ENCODE measurements at regions not wholly inside any gene's neighbourhood (a gene's known extent, or its start where the extent isn't known, plus 50 kb on each side); places are given as distances from the start of the nearest gene placed in this dataset.
"Not testable (repeated sequence)": the region's sequence is repeated elsewhere in the genome, so short reads cannot be mapped to it uniquely, and the experiment has no call there.

DNA sequence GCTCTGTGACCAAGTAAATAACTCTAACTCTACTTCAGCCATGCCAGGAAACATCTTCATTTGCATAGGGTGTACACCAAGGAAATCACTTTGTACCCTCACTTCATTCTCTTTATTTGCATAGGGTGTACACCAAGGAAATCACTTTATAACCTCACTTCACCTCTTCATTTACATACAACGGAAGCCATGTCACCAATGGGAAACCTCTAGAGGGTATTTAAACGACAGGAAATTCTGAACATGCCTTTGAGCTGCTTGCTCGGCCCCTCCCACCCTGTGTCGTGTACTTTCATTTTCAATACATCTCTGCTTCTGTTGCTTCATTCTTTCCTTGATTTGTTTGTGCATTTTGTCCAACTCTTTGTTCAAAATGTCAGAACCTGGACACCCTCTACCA, 848.1 kb upstream of the FRG1 start:
- DNase-seq (ENCODE audit: low spot score): no peak

DNA sequence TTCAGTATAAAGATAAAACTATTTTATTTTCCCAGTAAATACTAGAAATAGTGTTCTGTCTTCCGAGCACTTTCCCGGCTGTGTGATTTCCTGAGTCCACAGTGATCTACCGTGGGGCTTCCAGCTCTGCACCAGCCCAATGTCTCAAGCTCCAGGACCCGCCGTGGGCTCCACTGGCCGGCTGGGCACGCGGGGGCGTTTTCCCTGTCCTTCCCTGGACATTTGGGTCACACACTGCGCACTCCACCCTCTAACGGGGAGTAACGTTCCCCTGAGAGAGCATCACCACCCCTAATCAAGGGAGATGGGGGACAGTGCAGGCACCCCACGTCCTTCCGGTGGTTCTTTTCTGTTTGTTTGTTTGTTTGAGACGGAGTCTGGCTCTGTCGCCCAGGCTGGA, 844.6 kb upstream of the FRG1 start:
- no peak for DNase-seq (ENCODE audit: low spot score)

DNA sequence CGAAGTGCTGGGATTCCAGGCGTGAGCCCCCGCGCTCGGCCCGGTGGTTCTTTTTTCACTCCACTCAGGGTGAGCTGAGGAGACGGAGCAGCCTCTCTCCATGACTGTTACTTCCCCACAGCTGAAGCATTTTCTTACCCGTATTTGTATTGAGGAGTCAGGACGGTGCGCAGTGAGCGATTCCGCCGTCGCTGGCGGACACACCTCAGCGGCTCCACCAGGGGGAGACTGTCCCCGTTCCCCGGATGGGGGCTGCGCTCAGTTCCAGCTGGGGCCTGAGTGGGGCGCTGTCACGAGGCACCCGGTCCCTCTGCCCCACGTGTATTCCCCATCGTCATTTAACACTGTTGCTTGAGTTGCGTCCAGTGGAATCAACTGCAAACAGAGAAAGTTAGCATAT, 844.0 kb upstream of the FRG1 start:
- DNase-seq (ENCODE audit: low spot score): no peak

DNA sequence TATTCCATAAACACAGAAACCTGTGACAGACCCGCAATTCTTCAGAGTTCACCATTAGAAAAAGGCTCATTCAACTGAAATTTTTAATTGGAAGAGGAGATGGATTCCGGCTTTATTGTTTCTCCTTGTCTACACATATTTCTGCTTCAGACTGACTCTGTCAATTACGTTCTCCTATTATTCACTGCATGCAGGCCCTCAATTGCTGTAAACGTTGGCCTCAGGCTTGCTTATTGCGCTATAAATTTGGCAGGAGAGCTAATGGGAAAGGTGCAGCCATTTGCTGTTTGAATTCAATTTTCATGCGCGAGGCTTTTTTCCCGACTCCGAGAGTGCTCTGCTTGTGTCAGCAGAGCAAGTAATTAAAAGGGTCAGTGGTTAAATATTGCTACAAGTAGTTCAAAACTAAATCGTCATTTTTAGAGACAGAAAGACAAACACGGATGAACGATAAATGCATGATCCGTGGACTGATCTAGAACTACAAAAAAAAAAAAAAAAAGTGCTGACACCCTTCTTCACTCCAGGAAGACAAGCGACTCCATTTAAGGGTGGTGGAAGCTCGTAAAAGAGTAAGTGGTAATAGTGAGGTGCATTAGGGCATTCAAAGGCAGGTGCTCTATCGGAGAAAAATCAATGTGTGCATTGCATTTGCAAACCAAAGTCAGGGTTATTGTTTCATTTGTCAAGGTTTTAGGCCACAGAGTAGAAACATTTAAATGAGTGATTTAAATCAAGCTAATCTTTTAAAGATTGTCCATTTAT, 841.6 kb upstream of the FRG1 start:
- DNase-seq (ENCODE audit: low spot score): no peak

DNA sequence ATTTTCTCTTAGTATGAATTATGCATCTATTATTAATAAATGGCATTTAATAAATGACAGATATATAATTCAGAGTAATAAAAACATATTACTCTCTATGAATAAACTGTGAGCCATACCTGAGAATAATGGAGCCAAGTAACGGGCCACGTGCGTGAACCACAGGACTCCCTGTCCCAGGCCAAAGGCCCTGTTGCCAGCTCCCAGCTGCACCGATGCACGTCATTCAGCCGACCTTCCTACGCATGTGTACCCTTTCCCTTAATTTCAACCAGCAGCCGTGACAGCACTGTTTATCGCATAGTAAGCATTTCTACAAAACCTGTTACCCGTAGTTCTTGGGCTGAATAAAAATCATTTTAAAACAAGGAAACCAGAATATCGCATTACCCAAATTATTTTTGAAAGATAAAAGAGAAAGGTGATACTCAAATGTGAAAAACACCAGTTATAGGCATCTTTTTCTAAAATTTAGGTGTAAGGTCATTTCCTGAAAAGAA, 827.2 kb upstream of the FRG1 start:
- DNase-seq (ENCODE audit: low spot score): no peak

DNA sequence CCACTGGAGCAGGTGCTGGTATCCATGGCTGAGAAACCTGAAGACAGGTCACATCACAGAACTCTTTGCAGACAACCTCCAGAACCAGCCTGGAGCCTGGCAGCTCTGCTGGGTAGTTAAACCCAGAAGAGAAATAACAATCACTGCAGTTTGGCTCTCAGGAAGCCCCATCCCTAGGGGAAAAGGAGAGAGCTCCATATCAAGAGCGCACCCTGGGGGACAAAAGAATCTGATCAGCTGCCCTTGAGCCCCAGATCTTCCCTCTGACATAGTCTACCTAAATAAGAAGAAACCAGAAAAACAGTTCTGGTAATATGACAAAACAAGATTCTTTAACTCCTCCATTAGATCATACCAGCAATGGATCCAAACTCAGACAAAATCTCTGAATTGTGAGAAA, 823.2 kb upstream of the FRG1 start:
- no peak for DNase-seq (ENCODE audit: low spot score)

DNA sequence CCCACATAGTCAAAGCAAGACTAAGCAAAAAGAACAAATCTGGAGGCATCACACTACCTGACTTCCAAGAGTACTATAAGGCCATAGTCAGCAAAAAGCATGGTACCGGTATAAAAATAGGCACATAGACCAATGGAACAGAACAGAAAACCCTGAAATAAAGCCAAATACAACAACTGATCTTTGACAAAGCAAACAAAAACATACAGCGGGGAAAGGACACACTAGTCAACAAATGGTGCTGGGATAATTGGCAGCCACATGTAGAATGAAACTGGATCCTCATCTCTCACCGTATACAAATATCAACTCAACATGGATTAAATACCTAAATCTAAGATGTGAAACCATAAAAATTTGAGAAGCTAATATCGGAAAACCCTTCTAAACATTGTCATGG, 819.3 kb upstream of the FRG1 start:
- DNase-seq (ENCODE audit: low spot score): no peak

DNA sequence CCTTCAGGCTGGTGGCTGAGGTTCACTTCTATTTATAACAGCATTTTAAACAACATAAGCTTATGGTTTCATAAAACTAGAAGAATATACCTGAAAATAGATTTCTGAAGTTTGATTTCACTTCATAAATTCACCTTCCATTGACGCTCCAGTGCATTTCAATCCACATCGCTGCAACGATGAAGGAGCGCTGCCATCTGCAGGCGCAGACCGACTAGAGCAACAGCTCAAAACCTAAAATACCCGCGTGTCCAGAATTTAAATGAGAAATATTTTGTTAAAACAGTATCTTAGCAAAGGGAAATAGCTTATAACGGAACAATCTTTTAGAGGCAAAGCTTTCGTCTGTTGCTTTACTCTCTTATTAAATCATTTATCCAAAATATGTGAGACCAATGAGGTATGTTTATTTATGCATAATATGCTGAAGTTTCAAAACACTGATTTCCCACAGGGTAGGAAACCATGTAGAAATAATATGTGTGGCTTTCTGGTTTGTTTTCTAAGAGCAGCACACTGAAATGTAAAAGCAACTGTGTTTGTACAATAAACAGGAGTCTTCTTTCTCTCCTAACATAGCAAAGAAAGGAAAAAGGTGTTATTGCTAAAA, 816.4 kb upstream of the FRG1 start:
- DNase-seq (ENCODE audit: low spot score): no peak

DNA sequence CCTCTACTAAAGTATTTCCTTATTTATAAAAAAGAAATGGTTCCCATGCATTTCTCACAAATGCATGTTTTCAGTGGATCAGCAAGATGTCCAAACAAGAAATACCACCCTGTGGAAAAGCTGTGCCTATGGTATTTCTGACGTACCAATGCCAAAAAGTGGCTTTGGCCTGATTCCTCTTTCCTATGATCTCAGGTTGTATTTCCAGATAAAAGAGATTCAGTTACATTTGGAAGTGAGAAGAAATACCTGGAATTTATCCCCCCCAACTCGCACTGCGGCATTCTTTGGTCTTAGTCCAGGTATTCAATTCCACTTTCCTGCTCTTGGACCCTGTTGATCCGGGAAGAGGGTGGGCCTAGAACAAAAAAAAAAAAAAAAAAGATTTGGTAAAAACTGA, 815.9 kb upstream of the FRG1 start:
- DNase-seq (ENCODE audit: low spot score): no peak

DNA sequence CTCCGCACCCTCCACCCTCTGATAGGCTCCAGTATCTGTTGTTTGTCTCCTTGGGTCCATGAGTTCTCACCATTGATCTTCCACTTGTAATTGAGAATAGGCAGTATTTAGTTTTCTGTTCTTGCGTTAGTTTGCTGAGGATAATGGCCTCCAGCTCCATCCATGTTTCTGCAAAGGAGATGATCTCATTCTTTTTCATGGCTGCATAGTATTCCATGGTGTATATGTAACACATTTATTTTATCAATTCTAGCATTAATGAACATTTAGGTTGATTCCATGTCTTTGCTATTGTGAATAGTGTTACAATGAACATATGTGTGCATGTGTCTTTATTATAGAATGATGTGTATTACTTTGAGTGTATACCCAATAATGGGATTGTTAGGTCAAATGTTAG, 814.6 kb upstream of the FRG1 start:
- DNase-seq (ENCODE audit: low spot score): no peak

DNA sequence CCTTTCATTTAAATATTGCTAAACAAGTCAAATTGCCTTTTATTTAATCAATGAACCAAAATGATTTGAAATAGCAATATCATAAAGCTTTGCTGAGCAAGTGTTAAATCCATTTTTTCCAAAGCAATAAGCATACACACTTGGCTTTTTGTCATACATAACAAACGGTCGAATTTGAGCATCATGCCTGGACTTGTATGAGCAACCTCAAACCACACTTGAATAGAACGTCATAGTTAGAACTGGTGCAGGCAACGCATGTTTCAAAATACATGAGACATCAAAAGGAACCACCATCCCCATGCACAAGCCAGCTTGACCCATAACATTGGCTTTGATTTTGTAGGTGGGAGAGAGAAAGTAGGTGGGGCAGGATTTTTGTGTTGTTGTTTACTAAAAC, 812.3 kb upstream of the FRG1 start:
- DNase-seq (ENCODE audit: low spot score): no peak

DNA sequence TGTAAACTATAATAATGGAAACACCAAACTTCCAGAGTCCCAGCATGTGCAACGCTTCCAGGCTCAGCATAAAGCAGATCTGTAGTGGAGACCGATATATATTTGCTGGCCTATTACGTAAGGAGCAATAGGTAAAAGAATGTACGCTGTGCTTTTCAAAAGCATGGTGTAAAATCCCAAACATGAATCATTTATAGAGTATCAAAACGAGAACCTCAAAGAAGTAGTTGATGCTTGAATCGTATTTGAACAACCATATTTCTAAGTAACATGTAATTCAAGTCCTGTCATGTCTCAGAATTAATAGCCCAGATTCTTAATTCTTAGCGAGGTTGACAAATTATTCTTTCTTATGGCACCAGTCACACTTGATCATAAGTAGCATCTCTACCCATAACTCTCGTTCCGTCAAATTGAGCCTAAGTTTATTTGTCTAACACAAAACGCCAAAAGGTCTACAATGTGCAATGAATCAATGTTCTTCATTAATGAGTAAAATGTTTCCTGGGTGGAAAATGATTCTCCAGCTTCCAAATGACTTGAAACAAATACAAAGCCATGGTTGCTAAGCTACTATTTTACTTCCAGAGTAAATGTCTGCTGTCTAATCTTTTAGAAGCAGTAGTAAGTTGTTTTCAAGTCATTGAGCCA, 811.5 kb upstream of the FRG1 start:
- no peak for DNase-seq (ENCODE audit: low spot score)

DNA sequence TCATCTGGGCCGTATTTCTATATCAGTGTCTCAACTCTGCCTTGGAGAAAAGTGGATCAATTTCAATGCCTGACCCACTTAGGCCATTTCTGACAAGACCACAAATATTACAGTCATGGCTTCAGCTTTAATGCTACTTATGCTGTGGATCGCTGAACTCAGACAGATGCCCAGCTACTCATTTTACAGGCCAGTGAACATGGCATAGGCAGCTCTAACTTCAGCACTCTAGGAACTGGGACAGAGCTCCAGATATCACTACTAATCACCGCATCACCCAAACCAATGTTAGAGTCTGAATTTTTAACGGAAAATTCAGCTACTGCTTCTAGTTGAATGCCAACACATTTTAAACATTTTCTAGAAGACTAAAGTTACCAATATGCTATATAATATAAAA, 809.6 kb upstream of the FRG1 start:
- DNase-seq (ENCODE audit: low spot score): no peak

DNA sequence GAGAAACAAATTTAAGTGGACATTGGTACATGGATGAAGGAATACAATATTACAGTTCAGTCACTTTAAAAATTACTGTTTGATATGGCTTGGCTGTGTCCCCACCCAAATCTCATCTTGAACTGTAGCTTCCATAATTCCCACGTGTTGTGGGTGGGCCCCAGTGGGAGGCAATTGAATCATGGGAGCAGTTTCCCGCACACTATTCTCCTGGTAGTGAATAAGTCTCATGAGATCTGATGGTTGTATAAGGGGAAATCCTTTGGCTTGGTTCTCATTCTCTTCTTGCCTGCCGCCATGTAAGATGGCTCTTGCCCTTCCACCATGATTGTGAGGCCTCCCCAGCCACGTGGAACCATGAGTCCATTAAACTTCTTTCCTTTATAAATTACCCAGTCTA, 804.2 kb upstream of the FRG1 start:
- no peak for DNase-seq (ENCODE audit: low spot score)

DNA sequence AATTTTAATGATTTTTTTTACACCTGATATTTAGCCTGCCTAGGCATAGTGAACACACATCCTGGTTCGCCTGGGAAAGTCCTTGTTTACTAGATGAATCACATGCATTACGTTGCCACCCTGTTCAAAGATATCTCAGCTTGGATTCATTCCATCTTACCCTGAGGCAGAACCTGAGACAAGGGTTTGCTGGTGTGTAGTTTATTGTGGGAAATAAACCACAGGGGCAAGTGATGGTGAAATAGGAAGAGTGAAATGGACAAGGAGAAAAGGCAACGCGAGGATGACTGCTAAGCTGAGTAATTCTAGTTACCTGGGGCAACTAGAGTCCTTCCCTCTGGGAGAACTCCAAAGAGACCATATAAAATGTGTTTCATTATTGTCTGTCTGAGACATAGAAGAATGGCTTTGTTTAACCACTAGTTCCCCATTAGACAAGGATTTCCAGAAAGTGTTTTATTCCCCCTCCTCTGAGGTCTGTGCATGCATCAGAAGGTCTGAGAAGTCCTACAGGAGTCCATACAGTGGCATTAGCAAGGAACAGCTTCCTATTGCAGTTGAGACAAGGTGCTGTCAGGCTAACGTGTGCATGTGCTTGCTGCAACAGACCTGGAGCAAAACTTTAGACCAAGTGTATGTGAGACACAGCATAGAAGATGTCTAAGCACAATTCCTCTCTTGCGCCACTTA, 797.3 kb upstream of the FRG1 start:
- DNase-seq (ENCODE audit: low spot score): no peak

DNA sequence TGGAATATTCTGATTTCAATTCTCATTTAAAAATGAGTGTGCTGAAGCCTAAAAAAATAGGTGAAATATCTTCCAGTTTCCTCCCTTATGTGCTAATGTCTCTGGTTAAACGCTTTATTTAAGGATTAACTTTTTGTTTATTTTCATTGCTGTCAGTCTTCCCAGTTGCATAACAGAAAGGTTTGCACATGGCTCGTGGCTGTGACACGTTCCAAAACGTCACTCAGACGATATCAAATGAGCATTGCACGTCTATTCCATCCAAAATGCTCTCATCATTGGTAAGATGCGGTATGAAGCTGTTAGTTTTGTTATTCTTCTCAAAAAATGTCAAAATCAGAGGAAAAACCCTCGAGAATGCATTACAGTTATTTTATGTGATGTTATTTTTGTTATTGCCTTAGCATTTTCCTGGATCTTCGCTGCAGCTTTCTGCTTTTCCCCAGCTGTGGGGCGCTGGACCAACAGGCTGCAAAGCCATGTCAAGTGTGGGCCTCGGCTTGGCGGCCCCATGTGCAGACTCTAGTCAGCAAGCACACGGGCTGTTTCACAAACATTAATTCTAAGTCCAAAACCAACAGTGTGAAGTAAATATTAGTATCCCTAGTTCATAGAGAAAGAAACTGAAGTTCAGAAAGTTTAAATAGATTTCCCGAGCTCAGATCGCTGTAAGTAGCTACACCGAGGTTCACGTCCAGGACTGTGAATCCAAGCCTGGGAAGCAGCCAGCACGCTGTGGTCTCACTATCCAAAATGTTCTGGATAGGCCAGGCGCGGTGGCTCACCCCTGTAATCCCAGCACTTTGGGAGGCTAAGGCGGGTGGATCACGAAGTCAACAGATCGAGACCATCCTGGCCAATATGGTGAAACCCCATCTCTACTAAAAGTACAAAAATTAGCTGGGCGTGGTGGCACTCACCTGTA, 793.4 kb upstream of the FRG1 start:
- DNase-seq (ENCODE audit: low spot score): no peak

DNA sequence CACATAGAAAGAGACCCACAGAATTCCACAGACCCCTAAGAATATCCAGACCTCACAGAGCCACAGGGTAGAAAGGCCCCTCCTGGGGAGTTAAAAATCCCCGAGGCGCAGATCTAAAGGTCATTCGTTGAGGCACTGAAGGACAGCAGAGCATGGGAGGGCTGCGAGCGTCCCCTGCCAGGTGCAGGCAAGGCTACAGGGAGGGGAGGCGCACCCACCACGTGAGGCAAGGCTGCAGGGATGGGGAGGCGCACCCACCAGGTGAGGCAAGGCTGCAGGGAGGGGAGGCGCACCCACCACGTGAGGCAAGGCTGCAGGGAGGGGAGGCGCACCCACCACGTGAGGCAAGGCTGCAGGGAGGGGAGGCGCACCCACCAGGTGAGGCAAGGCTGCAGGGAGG, 785.6 kb upstream of the FRG1 start:
- DNase-seq (ENCODE audit: low spot score): not testable (repeated sequence)

DNA sequence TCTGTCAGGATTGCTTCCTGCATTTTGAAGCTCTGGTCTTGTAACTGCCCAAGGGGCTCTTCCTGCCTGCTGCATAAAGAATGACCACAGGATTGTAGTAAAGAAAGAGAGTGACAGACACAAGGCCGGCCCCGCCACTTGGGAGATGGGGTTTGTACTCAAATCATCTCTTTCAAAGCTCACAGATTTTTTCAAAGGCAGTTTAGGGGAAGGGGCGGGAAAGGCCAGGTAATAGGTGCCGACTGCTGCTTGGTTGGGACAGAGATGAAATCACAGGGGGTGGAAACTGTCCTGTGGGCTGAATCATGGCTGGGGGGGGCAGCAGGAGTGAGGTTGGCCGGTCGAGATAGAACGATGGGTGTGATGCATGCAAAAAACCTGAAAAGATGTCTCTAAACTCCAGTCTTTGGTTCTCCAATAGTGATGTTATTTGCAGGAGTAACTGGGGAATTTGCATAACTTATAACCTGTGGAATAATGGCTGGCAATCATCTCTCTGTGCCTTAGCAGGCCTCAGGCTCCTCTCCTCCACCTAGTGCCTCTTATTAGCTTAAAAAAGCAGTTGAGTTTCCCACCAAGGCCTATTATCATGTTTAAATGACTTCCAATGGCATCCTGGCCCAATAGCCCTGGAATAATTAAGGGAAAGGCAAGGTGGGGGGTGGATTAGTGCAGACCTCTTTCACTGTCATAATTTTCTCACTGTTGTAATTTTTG, 778.4 kb upstream of the FRG1 start:
- DNase-seq (ENCODE audit: low spot score): no peak

DNA sequence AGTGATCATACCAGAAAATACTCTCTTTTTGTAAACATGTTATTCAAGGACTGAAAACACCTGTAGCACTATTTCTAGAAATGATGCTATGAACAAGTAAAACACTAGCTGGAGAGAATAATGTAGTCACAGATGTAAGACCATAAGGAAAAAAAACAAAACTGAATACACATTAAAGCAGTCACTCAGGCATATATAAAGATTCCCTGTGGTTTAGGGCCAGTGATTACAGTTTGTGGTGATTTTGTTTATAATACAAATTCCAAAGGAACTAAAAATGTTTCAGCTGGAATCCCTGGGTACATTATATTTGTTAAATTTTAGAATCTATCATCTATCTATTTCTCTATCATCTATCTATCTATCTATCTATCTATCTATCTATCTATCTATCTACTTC, 777.8 kb upstream of the FRG1 start:
- DNase-seq (ENCODE audit: low spot score): no peak

DNA sequence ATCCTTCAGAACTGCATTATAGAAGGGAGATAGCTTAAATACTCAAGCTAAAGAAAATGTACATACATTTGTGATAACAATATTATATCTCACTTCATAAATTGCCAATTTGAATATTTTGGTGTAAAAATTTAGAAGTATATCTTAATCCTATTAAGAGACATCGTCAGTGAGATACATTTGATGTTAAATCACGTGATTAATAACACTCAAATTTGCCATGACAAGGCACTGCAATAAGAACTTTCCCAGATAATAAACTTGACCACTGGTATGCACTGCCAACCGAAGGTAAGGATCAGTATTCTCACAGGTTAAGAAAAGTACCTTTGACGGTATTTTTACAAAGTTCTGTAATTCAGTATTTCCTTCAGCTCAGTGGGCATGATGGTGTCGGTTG, 764.7 kb upstream of the FRG1 start:
- no peak for DNase-seq (ENCODE audit: low spot score)

DNA sequence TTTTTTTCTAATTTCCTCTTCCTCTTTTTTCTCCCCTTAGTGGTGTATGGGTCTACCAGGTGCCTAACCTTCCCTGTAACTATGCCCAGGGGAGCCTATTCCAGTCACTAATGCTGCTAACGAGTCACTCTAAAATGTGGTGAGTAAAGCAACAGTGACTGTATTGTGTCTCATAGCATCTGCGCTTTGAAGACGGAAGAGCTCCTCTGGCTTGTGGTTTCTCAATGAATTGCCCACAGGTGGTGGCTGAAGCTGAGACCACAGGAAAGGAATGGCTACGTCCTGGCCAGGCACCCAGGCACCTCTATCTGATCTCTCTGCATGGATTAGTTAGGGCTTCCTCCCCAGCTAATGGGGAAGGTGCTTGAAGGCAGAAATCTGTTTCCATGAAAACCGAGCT, 763.5 kb upstream of the FRG1 start:
- no peak for DNase-seq (ENCODE audit: low spot score)

Measured in HuH-7.5 (cell line).